Astrocyte (in vitro differentiated cells and primary cell): ENCODE measurements at regions not wholly inside any gene's neighbourhood (a gene's known extent, or its start where the extent isn't known, plus 50 kb on each side); places are given as distances from the start of the nearest gene placed in this dataset.

ENCODE experiments used
- EZH2 ChIP-seq: IDR thresholded peaks from 2 replicates; pipeline ENCODE4 v1.6.1; 2012; ENCODE audit warnings: mild to moderate bottlenecking, low read length, inconsistent platforms; ENCODE audit not compliant: insufficient read depth
- TF ChIP-seq, protein P1 (sequence below): IDR thresholded peaks from 2 replicates; pipeline ENCODE4 v1.5.1; 2011; ENCODE audit warnings: low read depth, mild to moderate bottlenecking, inconsistent platforms, low read length, moderate library complexity; ENCODE audit not compliant: insufficient read depth

GRCh38 chr7:32153006-32153405, 82.8 kb upstream of the PDE1C start:
- TF ChIP-seq, protein P1, sequence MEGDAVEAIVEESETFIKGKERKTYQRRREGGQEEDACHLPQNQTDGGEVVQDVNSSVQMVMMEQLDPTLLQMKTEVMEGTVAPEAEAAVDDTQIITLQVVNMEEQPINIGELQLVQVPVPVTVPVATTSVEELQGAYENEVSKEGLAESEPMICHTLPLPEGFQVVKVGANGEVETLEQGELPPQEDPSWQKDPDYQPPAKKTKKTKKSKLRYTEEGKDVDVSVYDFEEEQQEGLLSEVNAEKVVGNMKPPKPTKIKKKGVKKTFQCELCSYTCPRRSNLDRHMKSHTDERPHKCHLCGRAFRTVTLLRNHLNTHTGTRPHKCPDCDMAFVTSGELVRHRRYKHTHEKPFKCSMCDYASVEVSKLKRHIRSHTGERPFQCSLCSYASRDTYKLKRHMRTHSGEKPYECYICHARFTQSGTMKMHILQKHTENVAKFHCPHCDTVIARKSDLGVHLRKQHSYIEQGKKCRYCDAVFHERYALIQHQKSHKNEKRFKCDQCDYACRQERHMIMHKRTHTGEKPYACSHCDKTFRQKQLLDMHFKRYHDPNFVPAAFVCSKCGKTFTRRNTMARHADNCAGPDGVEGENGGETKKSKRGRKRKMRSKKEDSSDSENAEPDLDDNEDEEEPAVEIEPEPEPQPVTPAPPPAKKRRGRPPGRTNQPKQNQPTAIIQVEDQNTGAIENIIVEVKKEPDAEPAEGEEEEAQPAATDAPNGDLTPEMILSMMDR = no peak
- no peak for TF ChIP-seq EZH2
